Left ventricle myocardium inferior (tissue), 1 donor: ENCODE measurements at regions not wholly inside any gene's neighbourhood (a gene's known extent, or its start where the extent isn't known, plus 50 kb on each side); places are given as distances from the start of the nearest gene placed in this dataset.
"Not testable (repeated sequence)": the region's sequence is repeated elsewhere in the genome, so short reads cannot be mapped to it uniquely, and the experiment has no call there.

Experiments used
- DNase-seq: peaks from one replicate; pipeline ENCODE4 v3.0.0-alpha.2; 2020
- H3K27ac ChIP-seq: fragments of 200-600 bp; replicated peaks from 2 replicates; pipeline ENCODE4 v1.8.0; 2021
- H3K27me3 ChIP-seq: fragments of 200-600 bp; 2 replicates; pipeline ENCODE4 v1.8.0; 2021; ENCODE audit warnings: low read depth
- H3K36me3 ChIP-seq: fragments of 200-600 bp; 2 replicates; pipeline ENCODE4 v1.8.0; 2021
- H3K4me1 ChIP-seq: fragments of 200-600 bp; 2 replicates; pipeline ENCODE4 v1.8.0; 2021
- H3K4me3 ChIP-seq: fragments of 200-600 bp; 2 replicates; pipeline ENCODE4 v1.8.0; 2021; ENCODE audit warnings: mild to moderate bottlenecking, moderate library complexity
- H3K9me3 ChIP-seq: fragments of 200-600 bp; replicated peaks from 2 replicates; pipeline ENCODE4 v1.8.0; 2021
- CTCF ChIP-seq: fragments of 200-600 bp; IDR thresholded peaks from 2 replicates; pipeline ENCODE4 v1.8.0; 2021; ENCODE audit warnings: antibody characterized with exemption, mild to moderate bottlenecking, borderline replicate concordance
- intact Hi-C: fragments of 100-400 bp; cut with micrococcal nuclease; formaldehyde crosslinking; loops from one replicate; pipeline ENCODE4 v1.11.0; 2022
- donor health status: DM: no; HTN: yes; CAD: no; lungs with severe emphysema.

GRCh38 chr9:65411336-65411735 is 126.3 kb upstream of the FOXD4L5 start:
- intact Hi-C loops, result no loop called here
- Histone ChIP-seq H3K27ac (no peak overlapping the region), H3K4me3 (no peak overlapping the region), H3K27me3 (peaks cover 26% of the 10 kb centered on the region), H3K36me3 (no peaks in the 10 kb centered on the region), H3K9me3 (no peaks in the 10 kb centered on the region), H3K4me1 (no peaks in the 10 kb centered on the region)
- no peak for TF ChIP-seq CTCF
- no peak for DNase-seq

- Histone ChIP-seq H3K27ac (no peak overlapping the region), H3K27me3 (peaks cover 29% of the 10 kb centered on the region), H3K36me3 (no peaks in the 10 kb centered on the region), H3K9me3 (no peaks in the 10 kb centered on the region), H3K4me3 (no peak overlapping the region), H3K4me1 (no peaks in the 10 kb centered on the region)
- intact Hi-C loops, result no loop called here
- DNase-seq, result no peak
- no peak for TF ChIP-seq CTCF
Measured at GRCh38 chr9:65410926-65411325, 125.9 kb upstream of the FOXD4L5 start.

GRCh38 chr9:65409471-65409980 is 124.5 kb upstream of the FOXD4L5 start:
- no peak for DNase-seq
- no peak for TF ChIP-seq CTCF
- Histone ChIP-seq H3K27ac (no peak overlapping the region), H3K4me1 (no peaks in the 10 kb centered on the region), H3K36me3 (no peaks in the 10 kb centered on the region), H3K9me3 (no peaks in the 10 kb centered on the region), H3K27me3 (peaks cover 36% of the 10 kb centered on the region), H3K4me3 (no peak overlapping the region)
- intact Hi-C loops, result no loop called here

GRCh38 chr9:65408806-65409205 is 123.8 kb upstream of the FOXD4L5 start:
- intact Hi-C loops, H3K36me3 ChIP-seq, H3K9me3 ChIP-seq, H3K4me1 ChIP-seq, DNase-seq, H3K27ac ChIP-seq, H3K4me3 ChIP-seq: not testable (repeated sequence)
- H3K27me3 ChIP-seq, result peaks cover 36% of the 10 kb centered on the region

GRCh38 chr9:65406625-65407024 is 121.6 kb upstream of the FOXD4L5 start:
- H3K36me3 ChIP-seq, intact Hi-C loops, DNase-seq, H3K4me1 ChIP-seq, H3K27ac ChIP-seq, H3K9me3 ChIP-seq, H3K4me3 ChIP-seq: not testable (repeated sequence)
- peaks cover 31% of the 10 kb centered on the region for H3K27me3 ChIP-seq

GRCh38 chr9:65405766-65406165 is 120.8 kb upstream of the FOXD4L5 start:
- DNase-seq, intact Hi-C loops, H3K27ac ChIP-seq, H3K36me3 ChIP-seq, H3K4me3 ChIP-seq, H3K4me1 ChIP-seq, H3K9me3 ChIP-seq: not testable (repeated sequence)
- H3K27me3 ChIP-seq, result peaks cover 31% of the 10 kb centered on the region

- Histone ChIP-seq H3K27me3 (peaks cover 31% of the 10 kb centered on the region), H3K9me3 (peaks cover 6% of the 10 kb centered on the region), H3K4me1 (no peaks in the 10 kb centered on the region), H3K27ac (no peak overlapping the region), H3K4me3 (no peak overlapping the region), H3K36me3 (no peaks in the 10 kb centered on the region)
- DNase-seq, result no peak
- TF ChIP-seq CTCF, result no peak
- intact Hi-C loops, result no loop called here
Measured at GRCh38 chr9:65405253-65405652, 120.2 kb upstream of the FOXD4L5 start.
